Small intestine (tissue), 7 donors: ENCODE measurements at regions not wholly inside any gene's neighbourhood (a gene's known extent, or its start where the extent isn't known, plus 50 kb on each side); places are given as distances from the start of the nearest gene placed in this dataset.

ENCODE experiments used
- DNase-seq, 2 donors: peaks; one replicate each; pipeline versions ENCODE4 v3.0.0 to v3.0.0-alpha.2; 2013
- FAIRE-seq: peaks from 2 replicates; lab custom pipeline; 2012; peaks lifted over from hg19 to GRCh38; lab: Jason Lieb, UNC
- H3K27ac ChIP-seq, 3 donors: one replicate each; pipeline ENCODE4 v1.5.1; 2013; ENCODE audit warnings: low read length in 2 of 3, mild to moderate bottlenecking in 2 of 3, control low read depth in 1 of 3, inconsistent platforms in 1 of 3, low read depth in 1 of 3, moderate library complexity in 1 of 3
- H3K27me3 ChIP-seq, 3 donors: one replicate each; pipeline ENCODE4 v1.6.1; 2013; ENCODE audit warnings: low read length in 3 of 3, inconsistent platforms in 1 of 3; ENCODE audit not compliant: control insufficient read depth in 3 of 3, insufficient read depth in 3 of 3
- H3K36me3 ChIP-seq, 3 donors: one replicate each; pipeline ENCODE4 v1.6.1; 2013; ENCODE audit warnings: low read length in 3 of 3, inconsistent platforms in 1 of 3, low read depth in 1 of 3, mild to moderate bottlenecking in 1 of 3, moderate library complexity in 1 of 3; ENCODE audit not compliant: control insufficient read depth in 3 of 3, insufficient read depth in 2 of 3
- H3K4me1 ChIP-seq, 3 donors: one replicate each; pipeline ENCODE4 v1.6.1; 2013; ENCODE audit warnings: low read length in 2 of 3, inconsistent platforms in 1 of 3, low read depth in 1 of 3, mild to moderate bottlenecking in 1 of 3, moderate library complexity in 1 of 3; ENCODE audit not compliant: control insufficient read depth in 3 of 3, insufficient read depth in 2 of 3
- H3K4me3 ChIP-seq, 3 donors: one replicate each; pipeline ENCODE4 v1.5.1; 2013; ENCODE audit warnings: low read length in 3 of 3, control low read depth in 1 of 3, inconsistent platforms in 1 of 3, low read depth in 1 of 3, mild to moderate bottlenecking in 1 of 3, moderate library complexity in 1 of 3
- H3K9me3 ChIP-seq, 2 donors: one replicate each; pipeline ENCODE4 v1.6.1; 2013; ENCODE audit warnings: low read depth in 1 of 2, low read length in 1 of 2; ENCODE audit not compliant: control insufficient read depth in 2 of 2, insufficient read depth in 1 of 2
- WGBS, 3 donors: extraction: QIAGEN DNeasy Blood & Tissue Kit; methylation state at CpG; one replicate each; pipeline ENCODE4 v1.1.7; 2013; 5-methylcytosine and 5-hydroxymethylcytosine counted together
- donor health status: healthy with polysubstance abuse.
- donor health status: control.
- donor health status: control.
- donor health status: Bipolar disorder and iron deficiency.
- donor health status: healthy.

DNA sequence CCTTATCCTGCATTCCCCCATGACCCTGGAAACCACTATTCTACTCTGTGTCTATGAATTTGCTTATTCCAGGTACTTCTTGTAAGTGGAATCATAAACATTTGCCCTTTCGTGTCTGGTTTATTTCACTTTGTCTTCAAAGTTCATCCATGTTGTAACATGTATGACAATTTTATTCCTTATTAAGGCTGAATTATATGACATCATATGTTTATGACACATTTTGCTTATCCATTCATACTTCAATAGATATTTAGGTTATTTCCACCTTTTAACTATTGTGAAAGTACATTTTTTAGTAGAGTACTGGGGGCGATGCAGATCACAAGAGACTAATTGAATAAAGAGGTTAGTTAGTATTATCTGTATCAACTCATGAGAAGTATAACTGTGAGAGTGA lies 591.6 kb downstream of the UTRN start:
- peaks cover 0 to 3% of the 10 kb centered on the region in 2 donors for H3K9me3 ChIP-seq
- no peaks in the 10 kb centered on the region for H3K4me1 ChIP-seq
- H3K27me3 ChIP-seq, result no peaks in the 10 kb centered on the region
- no peaks in the 10 kb centered on the region for H3K36me3 ChIP-seq
- DNase-seq (no peak), FAIRE-seq (no peak)
- no peak overlapping the region for H3K27ac ChIP-seq
- 86 to 96% (median 94%) methylated on average over 2 of the region's 2 CpGs for WGBS, 3 donors
- no peak overlapping the region for H3K4me3 ChIP-seq

- H3K27ac ChIP-seq, result no peak overlapping the region
- H3K4me1 ChIP-seq, result no peaks in the 10 kb centered on the region
- FAIRE-seq (no peak), DNase-seq (no peak)
- no peak overlapping the region for H3K4me3 ChIP-seq
- WGBS, 3 donors, result 37 to 59% (median 52%) methylated on average over 1 of the region's 1 CpG
- no peaks in the 10 kb centered on the region for H3K27me3 ChIP-seq
- no peaks in the 10 kb centered on the region for H3K36me3 ChIP-seq
- peaks cover 0 to 3% of the 10 kb centered on the region in 2 donors for H3K9me3 ChIP-seq
Observed at GRCh38 chr6:144877118-144877517, 592.0 kb downstream of the UTRN start.

GRCh38 chr6:144878577-144878976 lies 593.4 kb downstream of the UTRN start:
- Histone ChIP-seq H3K36me3 (no peaks in the 10 kb centered on the region), H3K9me3 (peaks cover 0 to 3% of the 10 kb centered on the region in 2 donors), H3K27ac (no peak overlapping the region), H3K27me3 (no peaks in the 10 kb centered on the region), H3K4me3 (no peak overlapping the region), H3K4me1 (no peaks in the 10 kb centered on the region)
- FAIRE-seq (no peak), DNase-seq (no peak)
- WGBS, 3 donors, result 49 to 78% (median 71%) methylated on average over 5 of the region's 5 CpGs

DNA sequence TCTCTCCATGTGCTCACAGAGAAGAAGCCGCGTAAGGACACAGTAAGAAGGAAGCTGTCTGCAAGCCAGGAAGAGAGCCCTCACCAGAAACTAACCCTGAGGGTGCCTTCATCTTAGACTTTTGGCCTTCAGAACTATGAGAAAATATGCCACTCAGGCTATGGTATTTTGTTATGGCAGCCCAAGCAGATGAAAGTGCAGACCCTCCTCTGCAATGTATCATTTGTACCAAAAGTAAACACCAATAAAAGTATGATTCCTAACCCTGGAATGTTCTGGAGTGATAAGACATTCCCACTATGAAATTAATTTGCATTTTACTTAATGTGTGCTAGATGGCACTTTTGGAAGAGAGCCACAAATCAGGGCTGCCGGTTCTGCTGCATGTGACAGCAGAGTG lies 594.3 kb downstream of the UTRN start:
- WGBS, 3 donors, result 66 to 83% (median 71%) methylated on average over 3 of the region's 3 CpGs
- H3K4me1 ChIP-seq, result no peaks in the 10 kb centered on the region
- DNase-seq (no peak), FAIRE-seq (no peak)
- H3K27ac ChIP-seq, result no peak overlapping the region
- H3K36me3 ChIP-seq, result no peaks in the 10 kb centered on the region
- H3K9me3 ChIP-seq, result no peaks in the 10 kb centered on the region
- H3K4me3 ChIP-seq, result no peak overlapping the region
- H3K27me3 ChIP-seq, result no peaks in the 10 kb centered on the region

- no peaks in the 10 kb centered on the region for H3K9me3 ChIP-seq
- no peaks in the 10 kb centered on the region for H3K36me3 ChIP-seq
- 76 to 94% (median 93%) methylated on average over 4 of the region's 4 CpGs for WGBS, 3 donors
- DNase-seq (no peak), FAIRE-seq (no peak)
- no peaks in the 10 kb centered on the region for H3K4me1 ChIP-seq
- no peak overlapping the region for H3K4me3 ChIP-seq
- no peak overlapping the region for H3K27ac ChIP-seq
- peaks cover 0 to 2% (median 0%) of the 10 kb centered on the region in 3 donors for H3K27me3 ChIP-seq
Observed at GRCh38 chr6:144882425-144882824, 597.3 kb downstream of the UTRN start.

DNA sequence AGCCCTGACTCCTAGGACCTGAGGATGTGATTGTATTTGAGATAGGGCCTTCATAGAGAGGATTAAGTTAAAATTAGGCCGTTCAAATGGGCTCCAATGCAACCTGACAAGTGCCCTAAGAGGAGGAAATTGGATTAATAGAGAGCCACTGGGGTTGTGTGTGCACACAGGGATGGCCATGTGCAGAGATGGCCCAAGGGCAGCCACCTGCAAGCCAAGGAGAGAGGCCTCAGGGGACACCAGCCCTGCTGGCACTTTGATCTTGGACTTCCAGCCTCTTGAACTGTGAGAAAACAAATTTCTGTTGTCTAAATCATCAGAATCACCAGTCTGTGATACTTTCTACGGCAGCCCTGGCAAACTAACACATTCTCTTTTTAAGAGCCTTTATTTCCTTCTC lies 598.8 kb downstream of the UTRN start:
- FAIRE-seq (no peak), DNase-seq (no peak)
- Histone ChIP-seq H3K4me3 (no peak overlapping the region), H3K4me1 (no peaks in the 10 kb centered on the region), H3K27ac (no peak overlapping the region), H3K36me3 (no peaks in the 10 kb centered on the region), H3K9me3 (no peaks in the 10 kb centered on the region), H3K27me3 (peaks cover 0 to 2% (median 0%) of the 10 kb centered on the region in 3 donors)
- 82 to 87% (median 86%) methylated on average over 2 of the region's 2 CpGs for WGBS, 3 donors

GRCh38 chr6:144885817-144886216 lies 600.7 kb downstream of the UTRN start:
- WGBS, 3 donors, result 63 to 82% (median 74%) methylated on average over 3 of the region's 3 CpGs
- peaks cover 0 to 2% (median 0%) of the 10 kb centered on the region in 3 donors for H3K27me3 ChIP-seq
- no peaks in the 10 kb centered on the region for H3K36me3 ChIP-seq
- H3K27ac ChIP-seq, result no peak overlapping the region
- FAIRE-seq (no peak), DNase-seq (no peak)
- H3K4me1 ChIP-seq, result no peaks in the 10 kb centered on the region
- no peaks in the 10 kb centered on the region for H3K9me3 ChIP-seq
- H3K4me3 ChIP-seq, result no peak overlapping the region

GRCh38 chr6:144886682-144887081 lies 601.5 kb downstream of the UTRN start:
- Histone ChIP-seq H3K4me1 (no peaks in the 10 kb centered on the region), H3K4me3 (no peak overlapping the region), H3K36me3 (no peaks in the 10 kb centered on the region), H3K9me3 (no peaks in the 10 kb centered on the region), H3K27me3 (peaks cover 0 to 2% (median 0%) of the 10 kb centered on the region in 3 donors), H3K27ac (no peak overlapping the region)
- DNase-seq, result peak in 1 of 2 donors; percentile 8
- no peak for FAIRE-seq
- 26 to 58% (median 32%) methylated on average over 1 of the region's 1 CpG for WGBS, 3 donors

DNA sequence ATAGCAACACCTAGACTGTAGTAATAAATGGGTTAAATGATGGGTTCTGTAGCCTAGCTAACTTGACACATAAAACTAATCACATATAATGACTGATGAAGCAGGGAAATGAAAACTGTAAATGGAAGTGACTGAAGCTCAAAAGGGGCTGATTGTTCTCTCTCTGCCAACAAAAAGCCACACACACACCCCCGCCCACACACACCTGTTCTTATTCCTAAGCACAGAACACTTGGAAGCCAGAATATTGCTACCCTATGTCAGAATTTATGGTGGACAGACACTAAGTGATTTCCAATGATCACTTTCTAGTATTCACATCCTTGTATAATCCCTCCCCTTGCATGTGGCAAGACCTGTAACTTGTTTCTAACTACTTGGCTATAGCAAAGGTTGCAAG lies 603.5 kb downstream of the UTRN start:
- no peaks in the 10 kb centered on the region for H3K36me3 ChIP-seq
- H3K27ac ChIP-seq, result no peak overlapping the region
- WGBS, 3 donors, result 79 to 94% (median 84%) methylated on average over 1 of the region's 1 CpG
- no peak for DNase-seq
- H3K9me3 ChIP-seq, result no peaks in the 10 kb centered on the region
- no peak for FAIRE-seq
- peaks cover 0 to 4% (median 0%) of the 10 kb centered on the region in 3 donors for H3K4me1 ChIP-seq
- peaks cover 0 to 2% (median 0%) of the 10 kb centered on the region in 3 donors for H3K27me3 ChIP-seq
- no peak overlapping the region for H3K4me3 ChIP-seq
